GM21717 (cell line): ENCODE measurements at regions not wholly inside any gene's neighbourhood (a gene's known extent, or its start where the extent isn't known, plus 50 kb on each side); places are given as distances from the start of the nearest gene placed in this dataset.

ENCODE experiments used
- ATAC-seq: cut with Tn5 transposase; IDR thresholded peaks from one replicate; pipeline ENCODE4 v1.9.1; 2021; ENCODE audit warnings: mild to moderate bottlenecking, moderate library complexity; ENCODE audit not compliant: unreplicated experiment

DNA sequence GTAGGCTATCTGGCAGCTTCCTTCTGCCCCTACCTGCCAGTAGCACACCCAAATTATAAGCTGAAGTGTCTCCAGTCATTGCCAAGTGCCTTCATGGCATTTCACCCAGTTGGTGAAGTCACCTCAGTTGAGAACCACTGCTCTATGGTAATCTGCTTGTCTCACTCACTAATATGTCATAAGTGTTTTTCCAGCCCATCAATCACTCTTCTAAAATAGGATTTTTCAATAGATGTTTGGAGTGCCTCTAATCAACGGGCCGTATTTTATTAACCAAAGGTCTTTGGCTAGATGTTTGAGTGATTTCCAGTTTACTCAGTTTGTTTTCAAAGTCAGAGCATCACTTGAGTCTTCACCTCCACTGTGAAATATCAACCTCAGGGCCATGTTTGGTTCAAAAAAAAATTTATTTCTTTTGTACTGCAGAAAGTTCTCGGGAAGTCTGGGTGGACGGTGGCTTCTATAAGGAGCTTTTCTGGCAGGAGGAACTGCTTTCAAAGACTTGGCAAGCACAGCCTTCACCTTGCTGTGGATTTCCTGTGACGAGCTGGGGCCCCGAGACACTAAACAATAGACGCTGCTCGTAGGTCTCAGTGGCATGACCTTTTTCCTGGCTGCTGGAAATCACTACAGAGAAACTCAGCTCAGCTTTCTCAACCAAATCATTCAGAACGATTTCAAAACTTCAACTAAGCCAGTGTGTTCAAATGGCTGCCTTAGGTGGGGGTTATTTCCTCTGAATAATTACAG lies 95.2 kb upstream of the FOXF1 start:
- ATAC-seq: no peak

DNA sequence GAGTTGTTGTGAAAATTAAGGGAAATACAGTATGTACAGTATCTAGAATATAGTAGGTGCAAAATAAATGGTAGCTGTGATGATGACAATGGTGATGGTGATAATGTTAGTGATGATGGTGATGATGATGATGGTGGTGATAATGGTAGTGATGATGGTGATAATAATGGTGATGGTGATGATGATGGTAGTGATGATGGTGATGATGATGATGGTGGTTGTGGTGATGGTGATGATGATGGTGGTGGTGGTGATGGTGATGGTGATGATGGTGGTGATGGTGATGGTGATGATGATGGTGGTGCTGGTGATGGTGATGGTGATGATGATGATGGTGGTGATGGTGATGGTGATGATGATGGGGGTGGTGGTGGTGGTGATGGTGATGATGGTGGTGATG lies 91.3 kb upstream of the FOXF1 start:
- no peak for ATAC-seq

DNA sequence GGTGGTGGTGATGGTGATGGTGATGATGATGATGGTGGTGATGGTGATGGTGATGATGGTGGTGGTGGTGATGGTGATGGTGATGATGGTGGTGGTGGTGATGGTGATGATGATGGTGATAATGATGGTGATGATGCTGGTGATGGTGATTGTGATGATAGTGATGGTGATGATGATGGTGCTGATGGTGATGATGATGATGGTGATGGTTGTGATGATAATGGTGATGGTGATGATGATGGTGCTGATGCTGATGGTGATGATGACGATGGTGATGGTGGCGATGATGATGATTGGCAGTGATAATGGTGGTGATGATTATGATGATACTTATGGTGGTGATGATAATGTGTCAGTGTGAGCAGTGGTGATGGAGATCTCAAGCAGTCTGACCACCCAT lies 90.8 kb upstream of the FOXF1 start:
- no peak for ATAC-seq

DNA sequence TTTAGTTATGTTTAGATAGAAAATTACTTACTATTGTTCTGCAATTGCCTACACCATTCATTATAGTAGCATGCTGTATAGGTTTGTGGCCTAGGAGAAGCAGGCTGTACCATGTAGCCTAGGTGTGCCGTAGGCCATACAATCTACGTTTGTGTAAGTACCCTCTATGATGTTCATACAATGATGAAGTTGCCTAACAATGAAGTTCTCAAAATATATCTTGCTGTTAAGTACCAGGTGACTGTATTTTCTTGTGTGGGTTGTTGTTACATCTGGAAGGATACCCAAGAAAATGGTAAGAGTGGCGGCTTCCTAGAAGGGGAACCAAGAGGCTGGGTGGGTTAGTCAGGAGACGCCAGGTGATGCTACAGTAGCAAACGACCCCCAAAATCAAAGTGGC lies 88.3 kb upstream of the FOXF1 start:
- ATAC-seq: no peak

DNA sequence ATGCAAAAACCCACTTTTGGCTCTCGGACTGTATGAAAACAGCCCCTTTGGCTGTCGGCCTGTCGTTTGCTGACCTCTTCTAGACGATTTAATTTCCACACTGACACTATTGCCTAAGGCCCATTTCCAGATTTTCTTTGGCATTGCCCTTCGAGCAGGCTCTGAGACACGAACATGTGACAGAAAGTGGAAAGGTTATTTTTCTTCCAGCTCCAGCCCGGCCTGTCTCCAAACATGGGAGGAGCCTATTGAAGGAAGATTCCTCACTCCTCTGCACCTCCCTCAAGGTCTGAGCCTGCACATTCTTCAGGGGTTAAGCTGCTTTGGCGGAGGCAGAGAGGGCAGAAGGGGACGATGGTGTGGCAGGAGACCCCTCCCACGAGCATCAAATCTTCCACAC lies 85.9 kb upstream of the FOXF1 start:
- ATAC-seq: no peak

DNA sequence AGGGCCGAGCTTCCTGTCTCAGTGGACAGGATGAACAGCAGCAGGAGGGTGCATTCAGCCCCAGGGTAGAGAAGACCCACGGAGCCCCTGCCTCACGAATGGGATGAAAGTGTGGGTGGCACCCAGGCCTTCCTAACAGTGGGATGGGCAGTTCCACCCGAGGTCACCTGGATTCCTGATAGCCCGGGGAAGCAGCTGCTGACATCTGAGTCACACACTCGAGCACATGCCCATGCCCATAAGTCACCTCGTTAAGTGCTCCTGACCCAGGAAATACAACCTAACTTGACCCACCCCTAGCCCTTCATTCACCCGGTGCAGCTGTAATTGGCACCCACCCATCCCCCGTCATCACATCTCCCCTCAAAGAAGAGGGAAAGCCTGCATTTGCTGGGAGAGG lies 85.3 kb upstream of the FOXF1 start:
- no peak for ATAC-seq

DNA sequence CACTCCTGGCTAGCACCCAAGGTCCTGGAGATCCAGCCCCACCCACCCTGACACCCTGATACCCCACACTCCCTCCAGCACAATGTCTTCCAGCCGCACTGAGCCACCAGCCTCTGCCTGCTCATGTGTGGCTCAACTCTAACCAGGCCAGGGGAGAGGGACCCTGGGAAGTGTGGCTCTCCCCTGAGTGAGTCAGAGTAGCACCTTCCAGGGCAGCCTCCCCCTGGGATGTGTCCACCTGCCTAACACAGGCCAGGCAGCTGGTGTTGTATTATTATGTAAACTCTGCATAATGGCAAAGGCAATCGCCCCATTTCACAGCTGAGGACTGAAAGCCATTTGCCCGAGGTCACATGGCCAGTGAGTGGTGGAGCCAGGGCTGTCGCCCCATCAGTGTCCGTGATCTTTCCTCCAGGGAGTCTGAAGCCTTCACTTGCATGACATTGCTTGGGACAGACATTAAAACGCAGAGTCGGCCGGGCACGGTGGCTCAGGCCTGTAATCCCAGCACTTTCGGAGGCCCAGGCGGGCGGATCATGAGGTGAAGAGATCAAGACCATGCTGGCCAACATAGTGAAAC lies 84.2 kb upstream of the FOXF1 start:
- no peak for ATAC-seq

DNA sequence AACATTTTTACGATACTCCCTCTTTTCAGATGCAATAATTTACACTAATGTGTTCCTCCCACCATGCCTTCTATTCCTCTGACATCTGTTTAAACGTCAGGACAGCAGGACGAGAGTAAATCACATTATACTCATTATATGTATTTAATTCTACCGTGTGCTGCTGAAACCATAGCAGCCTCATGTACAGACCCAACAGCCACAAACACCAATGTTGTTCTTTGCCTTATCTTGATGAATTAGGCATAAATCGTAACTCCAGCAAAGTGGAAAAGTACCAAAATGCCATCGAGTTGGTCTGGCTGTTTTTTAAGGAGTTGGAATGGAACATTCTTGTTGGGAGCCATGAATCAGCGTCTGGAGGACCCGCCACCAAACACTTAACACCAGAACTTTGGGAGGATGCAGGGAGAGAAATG lies 82.9 kb upstream of the FOXF1 start:
- no peak for ATAC-seq

DNA sequence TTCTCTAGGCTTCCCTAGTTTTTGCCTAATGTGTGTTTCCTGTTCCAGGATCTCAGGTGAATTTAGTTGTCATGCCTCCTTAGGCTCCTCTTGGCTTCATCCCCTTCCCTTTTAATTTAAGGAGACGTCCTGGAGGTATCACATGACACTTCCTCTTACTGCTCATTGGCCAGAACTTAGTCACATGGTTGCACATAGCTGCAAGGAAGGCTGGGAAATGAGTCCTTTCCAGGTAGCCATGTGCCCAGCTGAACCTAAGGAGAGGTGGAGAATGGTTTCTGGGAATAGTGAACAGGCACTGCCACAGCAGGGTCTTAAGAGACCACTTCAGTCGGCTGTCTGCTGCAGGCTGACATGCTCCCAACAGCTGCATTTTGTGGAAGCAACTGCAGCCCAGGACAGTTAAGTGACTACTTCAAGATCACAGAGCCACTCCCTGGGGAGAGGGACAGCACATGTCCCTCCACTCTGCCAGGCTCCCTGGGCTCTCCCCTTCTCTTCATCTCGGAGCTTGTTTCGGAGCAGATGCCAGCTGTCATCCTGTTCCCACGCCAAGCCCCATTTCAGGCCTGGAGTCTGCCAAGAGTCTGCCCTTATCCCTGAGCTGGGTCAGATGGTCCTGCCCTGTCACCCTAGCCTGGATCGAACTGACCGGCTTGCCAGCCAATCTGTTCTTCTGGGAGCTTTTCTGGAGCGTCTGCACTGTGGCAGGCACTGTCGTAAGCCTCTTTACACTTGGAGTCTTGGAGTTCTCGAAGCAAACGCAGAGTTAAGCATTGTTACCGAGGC lies 81.4 kb upstream of the FOXF1 start:
- ATAC-seq: no peak

DNA sequence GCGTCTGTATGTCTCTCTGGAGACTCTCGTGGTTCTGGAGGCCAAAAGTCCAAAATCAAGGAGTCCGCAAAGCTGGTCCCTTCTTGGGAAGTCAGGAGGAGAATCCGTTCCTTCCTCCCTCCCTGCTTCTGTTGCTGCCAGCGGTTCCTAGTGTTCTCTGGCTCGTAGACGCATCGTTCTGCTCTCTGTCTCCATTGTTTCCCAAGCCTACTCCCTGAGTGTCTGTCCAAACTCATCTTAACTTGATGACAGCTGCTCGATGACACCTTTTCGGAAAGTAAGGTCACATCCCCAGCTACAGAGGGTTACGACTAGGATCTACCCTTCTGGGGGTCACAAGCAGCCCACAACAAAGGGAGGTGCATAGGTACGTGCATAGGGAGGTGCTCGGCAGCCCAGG lies 80.7 kb upstream of the FOXF1 start:
- no peak for ATAC-seq

DNA sequence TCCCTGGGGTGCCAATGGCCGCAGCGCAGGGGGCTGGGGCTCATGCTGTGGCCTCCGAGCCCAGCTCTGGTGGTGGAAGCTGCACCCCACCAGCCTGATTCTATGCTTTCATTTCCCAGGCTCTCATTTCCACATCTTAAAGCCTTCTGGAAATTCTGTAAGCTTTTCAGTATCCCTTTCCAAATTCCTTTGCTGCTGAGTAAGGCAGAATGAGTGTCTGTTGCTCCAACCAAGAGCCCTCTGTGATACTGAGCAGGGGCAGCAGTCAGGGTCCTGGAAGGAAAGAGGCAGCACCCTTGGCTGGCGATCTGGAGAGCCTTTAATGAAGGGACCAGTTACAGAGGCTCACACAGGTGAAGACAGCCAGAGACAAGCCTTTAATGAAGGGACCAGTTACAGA lies 79.5 kb upstream of the FOXF1 start:
- ATAC-seq: no peak

DNA sequence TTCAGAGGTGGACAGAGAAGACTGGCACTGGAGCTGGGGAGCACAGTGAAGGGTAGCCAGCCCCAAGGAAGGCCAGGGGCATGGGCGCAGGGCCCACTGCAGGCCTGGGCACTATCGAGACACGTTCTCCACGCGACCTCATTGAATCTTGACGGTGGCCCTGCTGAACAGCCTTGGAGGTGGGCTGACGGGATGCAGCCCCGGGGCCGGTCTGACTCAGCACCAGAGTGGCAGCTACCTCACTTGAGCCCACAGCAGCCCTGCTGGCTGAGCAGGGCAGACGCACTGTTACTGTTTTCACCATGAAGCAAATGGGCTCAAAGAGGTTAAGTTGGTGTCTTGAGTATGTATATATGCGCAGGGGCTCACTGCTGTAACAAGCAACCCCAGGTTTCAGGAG lies 78.8 kb upstream of the FOXF1 start:
- ATAC-seq: no peak

DNA sequence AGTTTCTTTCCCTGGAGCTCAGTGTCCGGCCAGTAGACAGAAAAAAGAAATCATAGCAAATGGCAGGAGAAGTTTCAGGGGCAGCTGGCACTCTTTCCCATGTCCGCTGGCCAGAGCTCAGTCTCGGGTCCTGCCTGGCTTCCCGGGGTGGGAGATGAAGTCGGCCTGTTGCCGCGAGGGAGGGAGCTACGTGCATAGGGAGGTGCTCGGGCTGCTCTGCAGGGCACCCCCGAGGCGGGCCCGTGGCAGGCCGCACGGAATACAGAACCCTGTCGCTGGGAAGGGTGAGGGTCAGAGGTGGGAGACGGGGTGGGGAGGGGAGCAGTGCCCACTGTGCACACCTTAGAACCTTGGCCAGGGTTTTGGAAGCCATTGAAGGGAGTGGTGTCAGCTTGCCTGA lies 78.3 kb upstream of the FOXF1 start:
- ATAC-seq: no peak

DNA sequence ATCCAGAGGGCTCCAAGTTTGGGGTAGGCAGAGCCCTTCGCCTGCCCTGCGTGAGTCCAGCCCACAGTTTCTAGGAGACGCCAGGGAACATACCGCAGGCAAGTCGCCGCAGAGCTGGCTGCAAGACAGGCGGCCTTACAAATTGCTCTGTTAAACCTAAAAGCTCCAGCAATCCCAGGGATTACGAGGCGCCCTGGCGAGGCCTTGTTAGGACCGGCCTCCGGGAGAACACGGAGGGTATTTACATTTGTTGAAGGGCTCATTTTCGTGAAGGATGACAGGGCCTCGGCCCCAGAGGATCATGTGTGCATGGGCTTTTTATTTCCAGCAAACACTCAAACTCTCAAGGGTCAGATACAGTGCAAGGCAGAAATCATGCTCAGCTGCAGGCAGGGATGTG lies 77.6 kb upstream of the FOXF1 start:
- no peak for ATAC-seq

DNA sequence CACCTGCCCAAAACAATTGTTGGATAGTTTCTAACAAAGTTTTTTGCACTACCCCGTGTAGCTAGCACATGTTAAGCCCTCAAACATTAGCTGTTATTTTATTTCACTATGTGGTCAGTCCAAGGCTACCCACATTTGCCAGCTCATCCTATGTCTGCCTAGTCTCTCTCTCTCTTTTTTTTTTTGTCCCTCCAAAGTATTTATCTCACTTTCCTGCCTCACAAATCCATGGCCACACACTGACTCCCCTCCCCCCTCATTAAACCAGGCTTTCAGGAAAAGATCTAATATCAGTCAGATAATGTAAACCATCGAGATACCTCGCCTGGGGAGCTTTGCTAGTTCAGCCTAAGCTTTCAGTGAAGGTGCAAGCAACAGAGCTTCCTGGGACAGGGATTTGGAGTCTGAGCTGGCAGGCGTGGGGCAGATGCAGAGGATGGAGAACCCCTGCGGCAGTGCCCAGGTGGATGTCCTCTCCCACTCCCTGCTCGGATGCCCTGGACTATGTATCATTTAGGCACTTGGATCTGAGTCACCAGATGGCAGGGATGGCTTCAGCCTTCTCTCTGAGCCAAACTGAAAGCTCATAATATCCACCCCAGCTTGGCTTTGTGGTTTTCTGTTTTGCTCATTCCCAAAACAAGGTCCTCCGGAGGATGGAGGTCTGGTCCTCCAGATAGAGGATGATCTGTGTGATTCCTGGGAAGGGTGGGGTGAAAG lies 73.7 kb upstream of the FOXF1 start:
- ATAC-seq: no peak

DNA sequence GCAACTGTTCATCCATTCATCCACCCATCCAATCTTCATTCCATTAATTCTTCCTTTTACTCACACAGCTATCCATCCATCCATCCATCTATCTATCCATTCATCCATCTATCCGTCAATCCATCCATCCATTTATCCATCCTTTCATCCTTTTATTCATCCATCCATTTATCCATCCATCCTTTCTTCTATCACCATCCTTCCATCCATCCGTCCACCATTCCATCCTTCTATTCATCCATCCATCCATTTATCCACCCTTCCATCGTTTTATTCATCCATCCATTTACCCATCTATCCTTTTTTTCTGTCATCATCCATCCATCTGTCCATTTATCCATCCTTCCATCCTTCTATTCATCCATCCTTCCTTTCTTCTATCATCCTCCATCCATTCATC lies 73.0 kb upstream of the FOXF1 start:
- no peak for ATAC-seq

DNA sequence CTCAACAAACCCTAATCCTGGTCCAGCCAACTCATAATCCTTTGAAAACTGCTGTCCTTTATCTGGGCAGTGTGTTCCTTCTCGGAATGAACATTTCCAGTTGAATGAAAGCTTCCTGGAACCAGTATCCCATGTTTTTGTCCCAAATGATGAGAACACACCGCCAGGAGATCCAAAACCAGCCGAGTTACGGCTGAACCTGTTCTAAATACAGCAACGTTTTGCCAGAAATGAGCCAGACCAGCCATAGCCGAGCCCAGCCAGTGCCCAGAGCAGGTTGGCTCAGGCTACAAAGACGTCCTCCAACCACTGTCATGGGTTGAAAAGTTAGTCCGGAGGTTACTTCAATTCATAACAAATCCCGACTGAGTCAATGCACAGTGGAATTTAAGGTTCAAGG lies 67.6 kb upstream of the FOXF1 start:
- ATAC-seq: no peak

DNA sequence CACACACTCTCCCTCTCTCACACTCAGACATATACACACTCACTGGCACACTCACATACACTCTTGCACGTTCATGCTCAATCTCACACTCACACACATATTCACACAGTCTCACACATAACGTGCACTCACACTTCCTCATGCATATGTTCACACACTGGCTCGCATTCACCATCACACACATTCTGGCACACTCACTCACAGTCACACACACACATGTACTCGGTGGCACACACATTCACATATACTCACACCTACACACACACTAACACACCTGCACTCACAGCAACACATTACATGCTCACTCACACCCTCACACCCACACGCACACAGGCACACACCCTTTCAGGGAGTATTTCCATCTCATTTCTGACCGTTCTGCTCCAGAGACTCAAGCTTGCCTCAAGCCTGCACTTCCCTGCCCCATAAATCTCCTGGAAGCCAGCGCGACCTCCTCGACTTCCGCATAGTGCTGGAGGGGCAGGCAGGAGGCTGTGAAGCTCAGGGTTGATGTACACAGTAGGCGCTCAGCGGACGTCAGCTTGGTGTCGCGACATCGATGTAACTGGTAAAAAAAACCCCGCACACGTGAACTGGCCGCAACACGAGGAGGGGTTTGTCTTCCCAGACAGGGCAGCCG lies 66.7 kb upstream of the FOXF1 start:
- no peak for ATAC-seq

DNA sequence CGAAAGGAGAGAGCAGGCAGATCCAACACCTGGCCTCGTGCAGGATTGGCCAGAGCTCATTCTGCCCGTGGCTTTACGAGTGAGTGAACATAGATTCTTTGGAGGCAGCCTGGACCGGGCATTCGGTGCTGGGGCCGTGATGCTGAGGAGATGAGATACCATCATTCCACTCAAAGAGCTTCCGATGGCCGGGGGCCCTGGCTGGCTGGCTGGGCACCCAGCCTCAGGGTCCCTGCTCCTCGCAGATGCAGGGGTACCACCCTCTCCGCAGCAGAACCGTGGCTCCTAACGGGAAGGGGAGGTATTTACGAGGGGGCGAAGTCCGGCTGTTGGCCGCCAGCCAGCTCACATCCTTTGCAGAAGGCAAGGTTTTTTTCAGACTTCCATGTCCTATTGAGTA lies 66.1 kb upstream of the FOXF1 start:
- ATAC-seq: no peak

DNA sequence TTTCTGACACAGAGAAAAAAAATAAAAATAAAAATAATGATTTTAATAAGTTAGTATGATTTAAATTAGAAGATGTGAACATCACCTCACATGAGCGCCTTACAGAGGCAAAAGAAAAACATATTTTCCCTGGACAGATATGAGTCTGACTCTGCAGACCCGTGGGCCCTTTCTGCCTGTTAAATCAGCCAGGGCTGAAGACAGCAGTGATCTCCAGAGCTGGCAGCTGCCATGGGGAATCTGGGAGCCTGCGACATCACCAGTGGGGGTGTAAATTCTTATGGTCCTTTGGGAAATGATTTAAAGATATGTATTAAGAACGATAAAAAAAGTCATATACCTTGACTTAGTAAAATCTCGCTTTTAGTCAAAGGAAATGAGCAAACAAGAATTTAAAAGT lies 65.7 kb upstream of the FOXF1 start:
- no peak for ATAC-seq

DNA sequence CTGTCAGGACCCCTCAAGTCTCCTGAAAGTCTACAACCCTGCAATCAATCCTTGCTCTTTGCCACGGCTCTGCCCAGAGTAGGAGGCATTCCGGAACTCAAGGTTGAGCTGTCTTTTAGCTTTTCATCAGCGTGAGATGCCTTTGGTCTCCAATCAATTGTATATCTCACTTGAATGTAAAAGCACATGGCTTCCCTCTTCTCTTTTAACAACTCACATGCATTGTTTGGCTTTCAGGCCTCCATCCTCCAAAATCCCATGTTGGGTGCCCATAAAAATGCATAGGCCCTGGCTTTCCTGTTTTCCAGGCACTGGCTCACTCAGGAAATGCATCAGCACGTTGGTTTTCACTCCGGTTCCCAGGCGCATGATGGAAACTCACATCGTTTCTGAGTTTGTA lies 64.0 kb upstream of the FOXF1 start:
- no peak for ATAC-seq
